Prostate gland (tissue), 2 donors: ENCODE measurements at regions not wholly inside any gene's neighbourhood (a gene's known extent, or its start where the extent isn't known, plus 50 kb on each side); places are given as distances from the start of the nearest gene placed in this dataset.

Experiments used
- DNase-seq: peaks from one replicate; pipeline ENCODE4 v3.0.0-alpha.2; 2019; ENCODE audit warnings: low spot score
- H3K27ac ChIP-seq, 2 donors: fragments of 200-600 bp; sonication (generic); 2 replicates each; pipeline ENCODE4 v1.5.1; 2017 to 2019
- H3K27me3 ChIP-seq: fragments of 200-600 bp; sonication (generic); replicated peaks from 2 replicates; pipeline ENCODE4 v1.5.1; 2019; ENCODE audit not compliant: insufficient read depth
- H3K36me3 ChIP-seq, 2 donors: fragments of 200-600 bp; sonication (generic); 1 replicate in 1 of 2; 2 replicates in 1 of 2; pipeline versions ENCODE4 v1.5.1 to v1.8.1; 2017 to 2019
- H3K4me1 ChIP-seq: fragments of 200-600 bp; sonication (generic); replicated peaks from 2 replicates; pipeline ENCODE4 v1.5.1; 2019
- H3K4me3 ChIP-seq, 2 donors: fragments of 200-600 bp; sonication (generic); 2 replicates each; pipeline ENCODE4 v1.5.1; 2017 to 2019
- H3K9me3 ChIP-seq: fragments of 200-600 bp; sonication (generic); 2 replicates; pipeline ENCODE4 v1.5.1; 2017
- CTCF ChIP-seq, 4 experiments: fragments of 200-600 bp in 2 of 4; fragments of 450-650 bp in 2 of 4; sonication (generic) in 2 of 4; IDR thresholded peaks; 1 replicate in 3 of 4; 2 replicates in 1 of 4; pipeline ENCODE4 v1.5.1; 2016 to 2019; ENCODE audit warnings: antibody characterized with exemption in 4 of 4, mild to moderate bottlenecking in 2 of 4, moderate library complexity in 2 of 4
- POLR2A ChIP-seq: fragments of 450-650 bp; IDR thresholded peaks from one replicate; pipeline ENCODE4 v1.6.1; 2016; ENCODE audit warnings: antibody characterized with exemption, mild to moderate bottlenecking
- POLR2AphosphoS5 ChIP-seq: sonication (generic); formaldehyde crosslinking; IDR thresholded peaks from one replicate; pipeline ENCODE4 v1.6.1; 2017; ENCODE audit warnings: antibody characterized with exemption
- WGBS: methylation state at CpG from one replicate; pipeline ENCODE4 v1.1.5; 2018; 5-methylcytosine and 5-hydroxymethylcytosine counted together
- intact Hi-C: fragments of 100-400 bp; cut with DNase I; formaldehyde crosslinking; loops from one replicate; pipeline ENCODE4 v1.14.2; 2022

DNA sequence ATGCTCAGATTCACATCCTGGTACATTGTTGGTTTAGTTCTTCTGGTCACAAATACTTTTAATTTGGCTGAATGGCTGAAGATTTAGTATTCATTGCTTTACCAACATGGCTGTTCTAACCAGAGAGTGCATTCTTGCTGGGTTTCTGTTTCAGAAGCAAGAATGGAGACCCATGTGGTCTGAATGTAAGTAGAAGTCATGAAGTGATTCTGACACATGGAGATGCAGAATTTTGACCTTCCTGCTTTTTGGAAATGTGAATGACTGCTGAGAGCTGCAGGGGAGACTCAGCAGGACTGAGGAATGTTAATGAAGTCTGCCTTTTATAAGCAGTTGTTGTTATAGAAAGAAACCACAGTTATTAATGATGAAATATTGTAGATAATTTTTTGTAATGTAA is 576.1 kb upstream of the MARCKS start:
- DNase-seq = no peak
- no peak overlapping the region for H3K27ac ChIP-seq
- H3K4me3 ChIP-seq = no peak overlapping the region
- no peaks in the 10 kb centered on the region for H3K27me3 ChIP-seq
- TF ChIP-seq POLR2AphosphoS5 (no peak), CTCF (IDR thresholded peaks at IDR 0.05) (no peak), POLR2A (no peak)
- intact Hi-C loops = no loop called here
- no peaks in the 10 kb centered on the region for H3K36me3 ChIP-seq
- no peaks in the 10 kb centered on the region for H3K9me3 ChIP-seq
- no peaks in the 10 kb centered on the region for H3K4me1 ChIP-seq

DNA sequence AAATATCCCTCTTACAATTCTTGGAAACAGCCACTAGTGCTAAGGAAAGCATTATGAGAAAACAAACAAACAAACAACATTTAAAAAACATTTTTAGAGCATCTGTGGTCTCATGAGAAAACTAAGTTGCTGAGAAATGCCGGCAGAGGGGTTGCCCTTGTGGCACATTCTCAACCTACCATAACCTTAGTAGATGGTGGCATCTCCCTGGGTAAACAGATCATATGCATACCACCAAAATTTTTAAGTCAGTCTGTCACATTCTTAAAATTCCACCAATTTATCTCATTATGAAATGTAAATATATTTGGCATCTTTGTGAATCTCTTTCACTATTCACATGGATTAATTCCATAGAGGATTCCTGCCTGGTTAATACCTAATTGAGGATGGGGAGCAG is 575.7 kb upstream of the MARCKS start:
- Histone ChIP-seq H3K27me3 (no peaks in the 10 kb centered on the region), H3K4me1 (no peaks in the 10 kb centered on the region), H3K27ac (no peak overlapping the region), H3K36me3 (no peaks in the 10 kb centered on the region), H3K9me3 (no peaks in the 10 kb centered on the region), H3K4me3 (no peak overlapping the region)
- 85% methylated on average over 1 of the region's 1 CpG for WGBS
- no peak for TF ChIP-seq CTCF (IDR thresholded peaks at IDR 0.05)
- no peak for TF ChIP-seq POLR2A
- TF ChIP-seq POLR2AphosphoS5 = no peak
- DNase-seq = no peak
- intact Hi-C loops = no loop called here

GRCh38 chr6:113287396-113287795 is 569.7 kb upstream of the MARCKS start:
- Histone ChIP-seq H3K27me3 (no peaks in the 10 kb centered on the region), H3K27ac (no peak overlapping the region), H3K4me1 (no peaks in the 10 kb centered on the region), H3K36me3 (no peaks in the 10 kb centered on the region), H3K4me3 (no peak overlapping the region), H3K9me3 (no peaks in the 10 kb centered on the region)
- intact Hi-C loops = no loop called here
- 95% methylated on average over 2 of the region's 2 CpGs for WGBS
- TF ChIP-seq POLR2A = no peak
- TF ChIP-seq POLR2AphosphoS5 = no peak
- TF ChIP-seq CTCF (IDR thresholded peaks at IDR 0.05) = no peak
- no peak for DNase-seq

- Histone ChIP-seq H3K4me1 (no peaks in the 10 kb centered on the region), H3K4me3 (no peak overlapping the region), H3K27me3 (no peaks in the 10 kb centered on the region), H3K36me3 (no peaks in the 10 kb centered on the region), H3K27ac (no peak overlapping the region), H3K9me3 (no peaks in the 10 kb centered on the region)
- no peak for DNase-seq
- intact Hi-C loops = no loop called here
- TF ChIP-seq CTCF (IDR thresholded peaks at IDR 0.05) (no peak), POLR2AphosphoS5 (no peak), POLR2A (no peak)
- WGBS = 93% methylated on average over 1 of the region's 1 CpG
These were observed 568.7 kb upstream of the MARCKS start for GRCh38 chr6:113288409-113288808.

DNA sequence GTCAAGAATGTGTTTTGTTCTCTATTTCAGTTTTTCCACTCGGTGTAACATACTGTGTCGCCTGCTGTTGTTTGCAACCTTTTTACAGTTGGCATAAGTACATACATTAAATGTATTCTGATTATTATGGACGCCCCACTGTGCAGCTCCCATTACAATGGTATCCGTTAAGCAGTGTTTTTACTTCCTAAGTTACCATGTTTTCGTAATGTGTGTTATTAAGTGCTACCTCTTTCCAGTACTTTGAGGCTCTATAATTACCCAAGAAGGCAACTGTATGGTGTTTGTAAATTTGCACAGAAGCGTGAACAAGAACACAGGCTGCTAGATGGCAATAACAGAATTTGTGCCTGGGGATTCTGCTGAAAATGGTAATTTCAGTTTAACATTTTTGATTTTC is 568.0 kb upstream of the MARCKS start:
- H3K9me3 ChIP-seq = no peaks in the 10 kb centered on the region
- H3K27me3 ChIP-seq = no peaks in the 10 kb centered on the region
- H3K27ac ChIP-seq = no peak overlapping the region
- intact Hi-C loops = no loop called here
- WGBS = 92% methylated on average over 6 of the region's 6 CpGs
- no peaks in the 10 kb centered on the region for H3K36me3 ChIP-seq
- TF ChIP-seq POLR2A (no peak), POLR2AphosphoS5 (no peak), CTCF (IDR thresholded peaks at IDR 0.05) (no peak)
- H3K4me1 ChIP-seq = no peaks in the 10 kb centered on the region
- no peak overlapping the region for H3K4me3 ChIP-seq
- no peak for DNase-seq
